K562 (cell line): ENCODE measurements at regions not wholly inside any gene's neighbourhood (a gene's known extent, or its start where the extent isn't known, plus 50 kb on each side); places are given as distances from the start of the nearest gene placed in this dataset.

ENCODE experiments used
- CBFA2T3 ChIP-seq: fragments of 450-650 bp; IDR thresholded peaks from 2 replicates; pipeline ENCODE4 v1.6.1; 2017
- CTBP1 ChIP-seq: fragments of 450-650 bp; IDR thresholded peaks from 2 replicates; pipeline ENCODE4 v1.6.1; 2016; ENCODE audit warnings: borderline replicate concordance
- CTCF ChIP-seq, 3 experiments: IDR thresholded peaks in 2 of 3; conservative IDR thresholded peaks in 1 of 3; 2 replicates each; pipeline ENCODE4 v1.5.1; 2011 to 2012; ENCODE audit warnings: low read length in 3 of 3, mild to moderate bottlenecking in 3 of 3, control low read depth in 2 of 3, improper control_type of control experiment in 1 of 3, inconsistent platforms in 1 of 3, low read depth in 1 of 3, mixed read lengths in 1 of 3, moderate library complexity in 1 of 3; ENCODE audit not compliant: insufficient read depth in 2 of 3
- EP300 ChIP-seq: IDR thresholded peaks from 2 replicates; pipeline ENCODE4 v1.6.1; 2012; ENCODE audit warnings: low read length, improper control_type of control experiment
- ESRRA ChIP-seq: fragments of 450-650 bp; IDR thresholded peaks from 2 replicates; pipeline ENCODE4 v1.6.1; 2014; ENCODE audit warnings: low read depth, mild to moderate bottlenecking, moderate library complexity, borderline replicate concordance
- FOXP1 ChIP-seq: sonication (generic); formaldehyde crosslinking; IDR thresholded peaks from 2 replicates; pipeline ENCODE4 v1.8.0; 2022; ENCODE audit warnings: mild to moderate bottlenecking, missing genetic modification reagents
- HDAC3 ChIP-seq: fragments of 450-650 bp; IDR thresholded peaks from 2 replicates; pipeline ENCODE4 v1.6.1; 2018; ENCODE audit warnings: borderline replicate concordance, mild to moderate bottlenecking, moderate library complexity; ENCODE audit not compliant: partially characterized antibody
- HEY1 ChIP-seq: fragments of 250-450 bp; sonication (Bioruptor Pico); IDR thresholded peaks from 2 replicates; pipeline ENCODE4 v1.5.0; 2020; ENCODE audit warnings: mild to moderate bottlenecking, moderate library complexity, borderline replicate concordance
- HOXB6 ChIP-seq: fragments of 250-450 bp; sonication (Bioruptor Pico); IDR thresholded peaks from 2 replicates; pipeline ENCODE4 v1.5.1; 2022; ENCODE audit warnings: mild to moderate bottlenecking, borderline replicate concordance
- PHB ChIP-seq: fragments of 250-450 bp; sonication (Bioruptor Pico); IDR thresholded peaks from 2 replicates; pipeline ENCODE4 v1.5.0; 2021
- PHF20 ChIP-seq: fragments of 450-650 bp; IDR thresholded peaks from 2 replicates; pipeline ENCODE4 v1.6.1; 2018; ENCODE audit not compliant: partially characterized antibody
- RFX7 ChIP-seq: fragments of 250-450 bp; sonication (Bioruptor Pico); IDR thresholded peaks from 2 replicates; pipeline ENCODE4 v1.5.1; 2021; ENCODE audit warnings: mild to moderate bottlenecking
- SRF ChIP-seq, 2 experiments: fragments of 250-450, 450-650 bp in 1 of 2; sonication (Bioruptor Pico) in 1 of 2; sonication (generic) in 1 of 2; formaldehyde crosslinking; IDR thresholded peaks; 2 replicates each; pipeline versions ENCODE4 v1.5.0 to v1.5.1; 2020 to 2022; ENCODE audit warnings: mild to moderate bottlenecking in 1 of 2, missing genetic modification reagents in 1 of 2
- ZNF449 ChIP-seq: fragments of 250-450 bp; sonication (Bioruptor Pico); IDR thresholded peaks from 2 replicates; pipeline ENCODE4 v1.8.0; 2022; ENCODE audit warnings: moderate library complexity, mild to moderate bottlenecking, inconsistent platforms
- TF ChIP-seq, protein P1 (sequence below): IDR thresholded peaks from 3 replicates; pipeline ENCODE4 v1.6.1; 2011; ENCODE audit warnings: borderline replicate concordance, mild to moderate bottlenecking; ENCODE audit not compliant: insufficient read length, insufficient read depth
- TF ChIP-seq, protein P2 (sequence below): sonication (generic); formaldehyde crosslinking; IDR thresholded peaks from 2 replicates; pipeline ENCODE4 v1.8.1; 2023; ENCODE audit warnings: mild to moderate bottlenecking, missing genetic modification reagents
- TF ChIP-seq, protein P3 (sequence below): sonication (generic); formaldehyde crosslinking; IDR thresholded peaks from 2 replicates; pipeline ENCODE4 v1.8.0; 2022; ENCODE audit warnings: missing genetic modification reagents, mild to moderate bottlenecking, borderline replicate concordance

DNA sequence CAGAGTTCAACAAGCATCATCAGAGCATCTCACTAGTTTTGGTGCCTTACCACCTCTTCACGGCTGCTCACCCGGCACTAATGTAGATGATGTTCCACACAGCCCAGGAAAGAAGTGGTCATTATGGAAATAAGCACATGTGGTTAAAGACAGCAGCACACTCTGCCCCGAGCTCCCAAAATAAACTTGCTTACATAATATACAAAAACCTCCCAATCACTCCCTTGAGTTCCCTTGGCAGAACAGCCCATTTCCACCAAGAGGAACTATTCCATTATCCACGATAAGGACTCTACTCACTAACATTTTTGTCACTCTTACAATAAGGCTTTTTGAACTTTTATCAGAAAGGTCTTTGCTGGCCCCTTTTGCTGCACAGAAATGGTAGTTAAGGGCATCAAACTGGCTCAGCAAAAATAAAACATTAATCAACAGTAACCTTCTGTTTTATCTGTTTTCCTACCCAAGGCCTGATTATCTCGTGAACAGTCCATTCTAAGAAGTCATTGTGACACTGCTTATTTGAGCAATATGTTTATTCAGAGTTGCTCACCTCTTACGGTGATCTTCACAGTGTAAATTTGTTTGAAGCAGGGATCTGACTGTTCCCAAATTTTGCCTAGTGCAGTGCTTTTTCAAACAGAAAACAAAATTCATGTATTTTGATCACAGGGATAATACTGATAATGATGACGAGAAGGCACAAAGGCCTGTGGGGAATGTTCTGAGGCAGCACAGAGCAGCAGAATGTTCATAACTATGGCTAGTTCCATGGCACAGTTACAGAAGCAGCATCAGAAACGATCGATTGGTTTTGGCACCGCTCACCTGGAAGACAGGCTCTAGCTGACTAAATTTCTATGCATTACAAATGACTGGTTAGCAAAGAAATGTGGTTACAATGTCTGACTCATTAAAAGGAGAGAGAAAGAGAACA, 399.8 kb upstream of the PIK3R1 start (continued):
- TF ChIP-seq ZNF449 (CRISPR knock-in tag) (no peak), EP300 (peak; percentile 62; the same call in 1 of the 2 replicates), CTCF (IDR thresholded peaks at IDR 0.05 in 2 of 3, conservative IDR thresholded peaks at IDR 0.05 in 1 of 3; ENCODE audit: insufficient read depth in 2 of 3, low read depth in 1 of 3, low read length in 3 of 3) (no peak), CBFA2T3 (peak; percentile 72), ESRRA (no peak), HDAC3 (no peak), HOXB6 (no peak), FOXP1 (CRISPR knock-in tag) (no peak), HEY1 (no peak), CTBP1 (no peak), SRF (CRISPR knock-in tag; IDR thresholded peaks at IDR 0.05) (no peak), PHB (CRISPR knock-in tag) (no peak), PHF20 (no peak), RFX7 (CRISPR knock-in tag) (no peak)
- TF ChIP-seq, protein P1, sequence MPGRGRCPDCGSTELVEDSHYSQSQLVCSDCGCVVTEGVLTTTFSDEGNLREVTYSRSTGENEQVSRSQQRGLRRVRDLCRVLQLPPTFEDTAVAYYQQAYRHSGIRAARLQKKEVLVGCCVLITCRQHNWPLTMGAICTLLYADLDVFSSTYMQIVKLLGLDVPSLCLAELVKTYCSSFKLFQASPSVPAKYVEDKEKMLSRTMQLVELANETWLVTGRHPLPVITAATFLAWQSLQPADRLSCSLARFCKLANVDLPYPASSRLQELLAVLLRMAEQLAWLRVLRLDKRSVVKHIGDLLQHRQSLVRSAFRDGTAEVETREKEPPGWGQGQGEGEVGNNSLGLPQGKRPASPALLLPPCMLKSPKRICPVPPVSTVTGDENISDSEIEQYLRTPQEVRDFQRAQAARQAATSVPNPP: no peak
- TF ChIP-seq, protein P2, sequence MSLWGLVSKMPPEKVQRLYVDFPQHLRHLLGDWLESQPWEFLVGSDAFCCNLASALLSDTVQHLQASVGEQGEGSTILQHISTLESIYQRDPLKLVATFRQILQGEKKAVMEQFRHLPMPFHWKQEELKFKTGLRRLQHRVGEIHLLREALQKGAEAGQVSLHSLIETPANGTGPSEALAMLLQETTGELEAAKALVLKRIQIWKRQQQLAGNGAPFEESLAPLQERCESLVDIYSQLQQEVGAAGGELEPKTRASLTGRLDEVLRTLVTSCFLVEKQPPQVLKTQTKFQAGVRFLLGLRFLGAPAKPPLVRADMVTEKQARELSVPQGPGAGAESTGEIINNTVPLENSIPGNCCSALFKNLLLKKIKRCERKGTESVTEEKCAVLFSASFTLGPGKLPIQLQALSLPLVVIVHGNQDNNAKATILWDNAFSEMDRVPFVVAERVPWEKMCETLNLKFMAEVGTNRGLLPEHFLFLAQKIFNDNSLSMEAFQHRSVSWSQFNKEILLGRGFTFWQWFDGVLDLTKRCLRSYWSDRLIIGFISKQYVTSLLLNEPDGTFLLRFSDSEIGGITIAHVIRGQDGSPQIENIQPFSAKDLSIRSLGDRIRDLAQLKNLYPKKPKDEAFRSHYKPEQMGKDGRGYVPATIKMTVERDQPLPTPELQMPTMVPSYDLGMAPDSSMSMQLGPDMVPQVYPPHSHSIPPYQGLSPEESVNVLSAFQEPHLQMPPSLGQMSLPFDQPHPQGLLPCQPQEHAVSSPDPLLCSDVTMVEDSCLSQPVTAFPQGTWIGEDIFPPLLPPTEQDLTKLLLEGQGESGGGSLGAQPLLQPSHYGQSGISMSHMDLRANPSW: no peak
- TF ChIP-seq, protein P3, sequence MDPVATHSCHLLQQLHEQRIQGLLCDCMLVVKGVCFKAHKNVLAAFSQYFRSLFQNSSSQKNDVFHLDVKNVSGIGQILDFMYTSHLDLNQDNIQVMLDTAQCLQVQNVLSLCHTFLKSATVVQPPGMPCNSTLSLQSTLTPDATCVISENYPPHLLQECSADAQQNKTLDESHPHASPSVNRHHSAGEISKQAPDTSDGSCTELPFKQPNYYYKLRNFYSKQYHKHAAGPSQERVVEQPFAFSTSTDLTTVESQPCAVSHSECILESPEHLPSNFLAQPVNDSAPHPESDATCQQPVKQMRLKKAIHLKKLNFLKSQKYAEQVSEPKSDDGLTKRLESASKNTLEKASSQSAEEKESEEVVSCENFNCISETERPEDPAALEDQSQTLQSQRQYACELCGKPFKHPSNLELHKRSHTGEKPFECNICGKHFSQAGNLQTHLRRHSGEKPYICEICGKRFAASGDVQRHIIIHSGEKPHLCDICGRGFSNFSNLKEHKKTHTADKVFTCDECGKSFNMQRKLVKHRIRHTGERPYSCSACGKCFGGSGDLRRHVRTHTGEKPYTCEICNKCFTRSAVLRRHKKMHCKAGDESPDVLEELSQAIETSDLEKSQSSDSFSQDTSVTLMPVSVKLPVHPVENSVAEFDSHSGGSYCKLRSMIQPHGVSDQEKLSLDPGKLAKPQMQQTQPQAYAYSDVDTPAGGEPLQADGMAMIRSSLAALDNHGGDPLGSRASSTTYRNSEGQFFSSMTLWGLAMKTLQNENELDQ (CRISPR knock-in tag): no peak
